Kasumi-1 (cell line): ENCODE measurements at regions not wholly inside any gene's neighbourhood (a gene's known extent, or its start where the extent isn't known, plus 50 kb on each side); places are given as distances from the start of the nearest gene placed in this dataset.

ENCODE experiments used
- DNase-seq, 2 experiments: peaks; one replicate each; lab custom pipeline; 2025; lab: John Stamatoyannopoulos, UW

DNA sequence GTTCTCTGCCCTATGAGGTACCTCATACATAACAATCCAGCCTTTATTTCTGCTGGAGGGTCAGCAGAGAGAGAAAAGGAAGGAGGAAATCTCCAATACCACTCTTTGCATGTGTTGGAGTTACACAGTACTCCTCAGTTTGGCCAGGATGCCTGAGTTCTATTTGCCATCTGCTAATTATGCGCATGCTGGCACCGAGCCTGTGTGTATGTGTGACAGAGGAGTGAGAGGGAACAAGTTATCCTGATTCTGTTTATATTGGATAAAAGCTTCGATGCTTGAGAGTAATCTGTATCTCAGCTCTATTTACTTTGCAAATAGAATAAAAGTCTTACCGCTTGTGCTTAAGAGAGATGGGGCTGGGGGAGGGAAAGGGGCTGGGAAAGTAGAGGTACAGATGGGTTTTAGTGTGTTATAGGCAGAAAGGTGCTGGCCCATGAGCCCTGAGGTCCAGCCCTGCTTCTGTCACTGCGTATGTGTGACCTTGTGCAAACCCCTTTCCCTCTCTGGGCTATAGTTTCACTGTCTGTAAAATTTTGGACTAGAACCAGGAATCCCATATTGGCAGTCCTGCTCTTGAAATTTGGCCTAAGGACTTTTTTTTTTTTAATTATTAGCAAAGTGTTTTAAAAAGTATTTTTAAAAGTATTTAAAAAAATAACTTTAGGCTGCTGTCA, 54.5 kb upstream of the PLXNA2 start:
- no peak for DNase-seq

DNA sequence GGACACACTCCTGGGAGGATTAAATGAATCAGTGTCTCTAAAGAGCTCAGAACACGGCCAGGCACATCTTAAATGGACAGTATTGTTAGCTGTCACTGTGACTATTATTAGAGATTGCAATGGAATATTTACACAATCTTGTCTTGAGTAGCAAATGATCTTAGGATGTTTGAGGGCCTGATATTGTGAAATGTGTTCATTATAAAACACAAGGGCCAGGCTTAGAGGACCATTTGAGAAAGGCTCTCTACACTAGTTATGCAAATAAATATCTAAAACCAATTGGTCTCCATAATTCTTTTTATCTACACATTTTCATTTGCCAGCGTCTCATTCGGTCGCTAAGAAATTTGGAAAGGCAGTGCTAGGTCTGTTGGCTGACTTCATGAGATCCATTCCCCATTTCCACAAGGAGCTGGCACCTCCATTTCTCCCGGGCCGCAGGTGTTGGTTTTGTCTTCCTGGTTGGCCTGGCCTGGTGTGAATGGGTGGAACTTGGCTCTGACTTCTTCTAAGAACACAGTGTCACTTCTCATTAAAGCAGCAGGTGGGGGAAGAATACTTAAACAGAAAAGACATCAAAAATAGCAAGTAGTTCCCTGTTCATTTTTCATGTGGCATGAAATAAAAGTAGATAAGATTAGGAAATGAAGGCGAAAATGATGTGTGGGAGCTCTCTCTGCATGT, 56.0 kb upstream of the PLXNA2 start:
- DNase-seq = no peak

DNA sequence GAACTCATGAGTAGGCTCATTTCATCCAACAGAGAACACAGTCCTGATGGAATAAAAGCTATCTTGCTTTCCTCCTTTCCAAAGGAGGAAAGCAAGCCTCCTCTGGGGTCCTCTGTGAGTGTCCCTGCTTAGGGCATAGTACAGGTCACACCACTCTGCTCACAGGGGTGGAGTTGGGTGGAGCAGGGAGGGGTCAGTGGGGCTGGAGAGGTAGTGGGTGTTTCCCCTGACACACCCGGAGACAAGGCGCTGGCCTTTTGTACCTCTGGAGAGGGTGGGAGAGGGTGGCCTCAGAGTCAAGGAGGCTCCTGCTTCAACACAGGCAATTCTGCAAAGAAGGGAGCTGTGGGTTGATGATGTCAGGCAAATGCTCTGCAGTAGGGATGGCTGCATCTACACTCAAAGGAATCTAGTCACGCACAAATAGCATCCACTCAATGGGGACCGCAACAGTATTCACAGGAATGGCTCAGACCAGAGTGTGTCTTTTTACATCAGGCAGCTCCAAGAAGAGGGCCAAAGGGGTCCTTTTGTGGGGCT, 58.6 kb upstream of the PLXNA2 start:
- DNase-seq = no peak

DNA sequence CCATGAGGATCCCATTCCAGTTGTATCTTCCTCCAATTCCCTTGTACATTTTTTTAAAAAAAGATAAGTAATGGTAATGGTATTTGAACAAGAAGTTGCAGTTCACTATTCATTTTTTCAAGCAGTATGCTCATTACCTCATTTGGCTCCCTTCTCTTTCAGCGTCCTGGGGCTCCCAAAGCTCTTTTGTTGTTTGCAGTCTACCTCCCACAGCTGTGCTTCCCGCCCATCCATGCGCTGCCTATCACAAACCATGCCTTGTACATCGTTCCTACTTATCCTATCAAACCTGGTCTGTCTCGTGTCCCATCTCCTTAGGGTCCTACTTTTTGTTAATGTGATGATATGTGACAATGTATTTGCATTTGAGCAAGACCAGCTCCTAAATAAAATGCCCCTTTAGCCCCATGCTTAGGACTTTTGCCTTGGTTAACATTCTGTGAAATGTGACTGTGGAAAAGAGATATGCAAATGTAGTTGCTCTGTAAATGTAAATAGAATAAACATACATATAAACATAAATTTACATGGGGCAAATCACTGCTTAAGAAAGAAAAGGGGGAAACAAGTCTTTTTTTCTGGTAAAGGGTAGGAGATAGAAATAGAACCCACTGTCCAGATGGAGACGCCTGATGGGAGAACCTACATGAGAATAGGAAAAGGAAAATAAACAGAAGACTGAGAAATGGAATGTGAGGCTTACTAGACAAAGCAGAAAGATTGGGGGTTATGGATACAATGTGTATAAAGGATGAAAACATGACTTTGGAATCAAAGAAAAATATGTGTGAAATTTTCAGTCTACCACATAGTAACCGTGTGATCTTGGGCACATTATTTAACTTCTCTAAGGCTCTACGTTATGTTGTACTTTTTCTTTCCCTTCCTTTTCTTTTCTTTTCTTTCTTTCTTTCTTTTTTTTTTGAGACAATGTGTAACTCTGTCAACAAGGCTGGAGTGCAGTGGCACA, 59.8 kb upstream of the PLXNA2 start:
- DNase-seq = no peak

DNA sequence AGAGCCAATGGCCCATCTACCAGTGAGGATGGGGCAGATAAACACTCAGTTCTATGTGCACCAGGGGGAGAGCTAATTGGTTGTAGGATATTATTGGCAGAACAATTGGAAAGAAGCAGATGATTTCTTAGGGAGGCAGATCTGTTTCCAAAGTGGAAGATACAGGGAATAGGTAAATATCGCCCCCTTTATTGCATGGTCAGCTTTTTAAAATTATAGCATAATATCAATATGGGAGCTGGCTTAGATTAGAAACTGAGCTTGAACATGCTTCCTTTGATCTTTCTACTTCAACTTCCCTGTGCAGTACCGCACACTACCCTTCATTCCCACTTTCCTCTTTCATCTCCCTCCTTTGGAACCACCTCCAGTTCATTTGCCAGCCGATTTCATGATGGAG, 64.0 kb upstream of the PLXNA2 start:
- DNase-seq = no peak

DNA sequence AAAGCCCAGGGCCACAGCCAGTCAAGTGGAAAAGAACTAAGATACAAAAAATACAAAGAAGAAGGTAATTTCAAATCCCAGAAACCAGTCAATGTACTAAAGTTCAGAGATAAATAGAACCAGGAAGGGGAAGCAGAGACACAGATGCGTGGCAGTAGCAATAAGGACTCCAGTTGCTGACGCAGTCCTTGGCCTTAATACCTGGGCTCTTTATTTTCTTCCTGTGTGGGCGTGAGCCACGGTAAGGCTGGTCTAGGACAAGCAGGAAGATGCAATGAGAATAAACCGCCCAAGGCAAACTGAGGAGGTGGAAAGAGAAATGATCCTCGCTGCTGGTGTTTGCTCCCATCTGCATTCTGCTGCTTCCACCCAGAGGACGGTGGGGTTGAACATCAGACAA, 65.6 kb upstream of the PLXNA2 start:
- no peak for DNase-seq

DNA sequence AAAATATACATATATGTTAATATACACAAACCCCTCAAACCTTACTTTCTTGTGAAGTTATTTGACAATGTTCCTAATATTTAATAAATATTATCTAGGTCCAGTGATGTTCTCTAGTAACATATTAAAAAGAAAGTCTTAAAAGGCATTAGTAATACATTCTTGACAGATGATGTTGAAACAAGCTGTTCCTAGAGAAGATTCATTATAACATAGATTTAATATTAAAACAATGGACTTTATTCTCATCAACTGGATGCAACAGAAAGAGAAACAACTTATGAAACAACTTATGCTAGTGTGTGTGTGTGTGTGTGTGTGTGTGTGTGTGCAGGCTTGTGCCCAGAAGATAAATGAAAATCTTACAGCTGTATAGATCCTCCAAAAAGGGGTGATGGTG, 68.5 kb upstream of the PLXNA2 start:
- DNase-seq = no peak

DNA sequence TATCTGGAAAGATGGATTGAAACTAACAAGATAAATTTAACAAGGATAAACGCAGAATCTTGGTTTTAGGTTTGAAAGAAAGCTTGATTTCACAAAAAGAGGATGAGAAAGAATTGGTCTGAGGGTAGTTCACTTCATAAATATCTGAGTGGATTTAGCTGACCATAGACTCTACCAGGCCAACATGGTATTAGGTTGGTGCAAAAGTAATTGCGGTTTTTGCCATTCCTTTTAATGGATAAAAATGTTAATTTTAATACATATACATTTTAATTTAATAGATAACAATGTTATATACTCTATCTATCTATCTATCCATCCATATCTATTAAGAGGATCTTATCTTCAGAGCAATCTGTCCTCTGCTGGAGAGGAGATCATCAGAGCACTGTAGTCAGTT, 70.2 kb upstream of the PLXNA2 start:
- DNase-seq = no peak

DNA sequence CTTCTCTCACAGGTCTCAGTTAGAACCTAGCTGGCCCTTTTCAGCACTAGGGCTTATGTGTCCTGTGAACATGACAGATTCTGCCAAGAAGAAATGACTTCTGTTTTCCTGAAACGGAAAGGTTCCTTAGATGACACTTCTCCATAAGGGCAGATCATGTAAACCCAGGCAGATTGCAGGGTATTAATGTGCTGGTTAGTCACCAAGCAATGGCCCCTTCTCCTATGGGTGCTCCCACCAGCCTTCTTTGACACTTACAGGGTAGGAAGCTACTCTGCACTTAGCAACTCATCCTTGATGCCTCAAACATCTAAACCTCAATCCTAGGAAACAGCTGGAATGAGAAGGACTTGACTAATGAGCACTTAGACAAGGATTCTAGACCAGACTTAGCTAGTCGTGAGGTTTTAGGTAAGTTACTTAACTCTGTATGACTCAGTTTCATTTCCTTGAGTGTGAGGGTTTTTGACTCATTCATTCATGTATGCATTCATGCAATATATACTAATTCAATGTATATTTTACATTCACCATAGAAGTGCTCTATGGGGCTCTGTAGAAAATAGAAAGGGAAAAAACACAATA, 74.1 kb upstream of the PLXNA2 start:
- no peak for DNase-seq

DNA sequence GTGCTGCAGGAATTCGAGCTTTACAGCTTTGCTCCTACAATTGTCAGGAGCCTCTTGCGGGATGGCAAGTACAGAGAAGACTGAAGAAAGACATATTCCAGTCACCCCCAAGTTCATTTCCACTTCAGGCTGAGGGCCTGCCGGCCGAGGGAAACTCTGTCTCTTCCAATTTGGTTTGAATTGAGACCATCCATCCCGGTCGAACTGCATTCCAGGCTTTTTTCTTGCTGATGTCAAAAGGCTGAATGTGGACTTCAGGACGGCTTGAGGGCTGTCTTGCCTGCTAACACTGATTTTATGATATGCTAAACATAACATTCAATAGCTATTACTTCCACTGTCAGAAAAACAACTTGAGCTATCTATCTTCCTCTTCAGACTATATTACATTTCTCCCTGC, 79.8 kb upstream of the PLXNA2 start:
- no peak for DNase-seq

DNA sequence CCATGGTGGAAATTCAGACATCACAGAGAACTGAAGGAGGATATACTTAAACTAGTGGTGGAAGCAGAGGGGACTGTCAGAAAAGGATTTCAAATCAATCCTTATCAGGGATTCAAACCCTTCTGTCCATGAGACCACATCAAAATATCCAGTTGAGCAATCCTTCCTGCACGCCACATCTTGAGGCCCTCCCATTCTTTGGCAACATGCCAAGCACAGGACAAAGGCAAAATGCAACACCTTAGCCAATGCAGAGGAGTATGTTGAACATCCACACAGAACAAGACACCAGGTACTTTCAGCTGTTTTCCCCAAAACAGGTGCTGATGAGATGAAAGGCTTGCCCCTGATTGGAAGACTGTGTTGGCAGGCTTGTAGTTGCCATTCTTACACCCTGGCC, 81.8 kb upstream of the PLXNA2 start:
- DNase-seq = no peak

DNA sequence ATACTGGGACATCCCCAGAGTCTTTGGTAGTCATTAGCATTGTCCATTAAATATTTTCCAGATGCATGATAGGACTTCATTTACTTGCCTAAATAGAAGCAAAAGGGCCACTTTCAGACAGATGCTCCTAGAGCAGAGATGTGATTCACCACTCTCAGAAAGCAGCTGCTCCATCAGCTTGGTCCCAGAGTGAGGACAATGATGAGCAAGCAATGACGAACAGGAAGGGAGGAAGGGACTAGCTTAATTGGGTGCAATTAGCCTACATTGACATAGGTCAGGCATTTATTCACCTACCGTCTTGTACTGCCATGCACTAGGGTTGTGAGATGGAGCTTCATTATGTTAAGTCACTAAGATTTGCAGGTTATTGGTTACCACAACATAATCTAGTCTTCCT, 85.1 kb upstream of the PLXNA2 start:
- no peak for DNase-seq

DNA sequence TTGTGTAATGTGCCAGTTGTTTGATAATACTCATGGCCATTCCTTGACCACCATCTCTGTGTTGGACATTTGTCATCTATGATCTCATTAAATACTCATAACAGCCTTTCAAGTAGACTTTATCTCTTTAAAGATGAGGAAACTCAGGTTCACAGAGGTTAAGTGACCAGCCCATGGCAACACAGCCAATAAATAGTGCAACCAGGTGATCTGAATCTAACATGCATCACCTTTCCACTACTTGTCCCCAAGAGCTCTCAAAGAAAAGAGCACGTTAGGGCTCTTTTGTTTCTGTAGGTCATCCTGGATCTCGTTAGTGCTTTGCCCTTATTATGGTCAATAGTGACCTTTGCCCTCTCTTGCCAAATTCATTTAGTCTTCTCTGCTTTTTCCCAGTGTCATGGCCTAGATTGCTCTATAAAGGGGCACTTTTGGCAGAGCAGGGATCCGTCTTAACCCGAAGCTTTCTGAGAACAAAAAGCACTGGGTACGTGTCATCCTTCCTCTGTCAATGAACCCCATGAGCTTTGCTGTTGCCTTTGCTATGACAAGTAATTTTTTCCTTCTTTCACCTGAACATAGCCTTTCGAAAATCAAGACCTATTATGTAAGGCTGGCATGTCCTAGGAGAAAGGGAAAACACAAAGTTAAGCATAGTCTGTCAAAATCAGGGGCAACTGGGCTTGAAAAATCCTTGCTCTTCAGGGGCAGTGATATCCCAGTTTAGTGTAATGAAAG, 88.0 kb upstream of the PLXNA2 start:
- DNase-seq = no peak

DNA sequence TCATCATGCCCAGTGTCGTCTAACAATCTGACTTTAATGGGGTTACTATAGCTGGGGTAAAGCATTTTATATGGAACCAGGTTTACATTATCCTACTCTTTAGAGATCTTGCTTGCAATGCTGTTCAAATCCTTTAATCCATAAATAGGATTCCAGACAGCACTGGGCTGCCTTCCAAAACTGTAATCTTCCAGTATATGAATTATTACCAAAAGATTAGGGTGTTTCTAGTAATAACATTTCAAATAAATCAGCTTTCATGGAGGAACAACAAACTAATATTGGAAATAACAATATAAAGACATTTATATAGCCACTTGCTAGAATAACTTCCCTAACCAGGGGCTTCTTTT, 88.6 kb upstream of the PLXNA2 start:
- DNase-seq = no peak

DNA sequence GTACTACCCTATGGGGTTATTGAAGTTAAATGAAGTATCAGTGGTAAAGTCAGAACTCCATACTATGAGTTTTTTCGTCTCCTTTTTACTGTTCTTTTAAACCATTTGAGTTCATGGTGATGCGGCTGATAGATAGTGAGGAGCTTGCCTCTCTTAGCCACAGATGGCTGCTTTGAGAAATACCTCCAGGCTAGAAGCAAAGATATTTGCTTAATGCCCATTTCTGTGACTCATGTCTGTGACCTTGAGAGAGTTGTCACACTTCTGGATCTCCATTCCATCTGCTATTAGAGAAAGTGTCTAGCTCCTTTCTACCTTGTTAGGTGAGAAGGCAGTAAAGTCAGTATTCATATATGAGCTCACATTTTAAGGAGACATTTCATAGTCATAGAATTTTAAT, 89.5 kb upstream of the PLXNA2 start:
- DNase-seq = no peak

DNA sequence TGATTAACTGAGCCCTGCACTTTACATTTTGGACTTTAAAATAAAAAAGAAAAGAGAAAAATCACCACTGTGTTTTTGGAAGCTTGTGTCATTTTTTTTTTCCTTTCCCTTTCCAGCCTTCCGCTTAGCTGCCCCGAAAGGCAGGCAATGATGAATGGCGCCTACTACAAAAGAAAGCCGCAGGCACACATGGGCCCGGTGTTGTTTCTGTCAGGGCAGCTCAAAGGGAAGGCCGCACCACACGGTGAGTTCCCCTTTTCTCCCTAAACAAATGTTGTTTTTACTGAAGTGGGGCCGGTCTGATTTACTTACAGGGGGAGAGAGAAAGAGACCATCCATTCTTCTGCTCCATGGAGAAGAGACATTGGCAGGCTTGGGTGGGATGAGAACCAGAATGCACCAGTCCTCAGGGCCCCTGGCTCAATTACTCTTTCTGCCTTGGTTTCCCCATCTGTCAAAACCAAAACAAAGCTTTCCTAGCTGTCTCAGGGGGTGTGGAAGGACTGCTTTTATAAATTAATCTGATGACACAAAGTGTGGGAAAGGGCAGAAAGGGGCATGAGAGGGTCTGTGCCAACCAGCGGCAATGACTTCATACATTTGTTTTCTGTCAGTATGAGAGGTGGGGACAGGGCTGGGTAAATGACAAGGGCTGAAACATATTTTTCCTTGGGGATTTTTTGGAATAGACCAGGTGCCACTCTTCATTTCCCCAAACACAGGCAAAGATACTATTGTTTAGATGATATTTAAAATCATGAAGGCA, 91.4 kb upstream of the PLXNA2 start:
- no peak for DNase-seq

DNA sequence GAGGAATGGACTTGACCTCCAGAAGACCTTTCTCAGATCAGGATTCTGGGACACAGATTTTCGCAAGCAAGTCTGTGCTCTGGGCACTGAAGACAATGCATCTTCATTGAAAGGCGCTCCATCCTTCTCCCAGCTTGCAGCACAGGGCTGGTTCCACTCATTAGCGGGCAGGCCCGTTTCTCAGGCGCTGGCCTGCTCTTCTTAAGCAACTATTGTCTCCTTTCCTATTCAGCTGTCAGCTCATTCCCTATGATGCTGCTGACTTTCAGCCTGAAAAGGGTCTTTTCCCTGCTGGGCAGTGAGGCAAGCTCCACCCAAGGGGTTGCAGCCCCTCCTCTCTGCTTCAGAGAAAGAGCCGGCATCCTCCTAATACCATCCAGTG, 91.9 kb upstream of the PLXNA2 start:
- DNase-seq = no peak

DNA sequence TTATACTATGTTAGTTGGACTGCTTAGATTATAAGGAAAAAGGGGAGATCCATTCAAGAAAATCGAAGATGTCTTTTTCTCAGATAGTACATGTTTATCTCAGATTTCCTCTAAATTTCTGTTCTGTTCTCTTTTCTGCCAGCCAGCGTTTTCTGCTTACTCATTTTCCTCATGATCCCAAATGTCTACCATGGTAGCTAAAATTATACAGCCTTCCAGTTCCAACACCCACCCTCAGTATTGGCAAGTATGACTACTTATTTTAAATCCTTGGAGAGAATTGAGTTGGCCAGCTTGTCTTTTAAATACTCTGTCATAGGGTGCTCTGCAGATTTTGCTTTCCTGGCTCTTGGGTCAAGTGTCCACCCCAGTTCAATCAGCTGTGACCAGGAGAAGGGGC, 95.7 kb upstream of the PLXNA2 start:
- no peak for DNase-seq

DNA sequence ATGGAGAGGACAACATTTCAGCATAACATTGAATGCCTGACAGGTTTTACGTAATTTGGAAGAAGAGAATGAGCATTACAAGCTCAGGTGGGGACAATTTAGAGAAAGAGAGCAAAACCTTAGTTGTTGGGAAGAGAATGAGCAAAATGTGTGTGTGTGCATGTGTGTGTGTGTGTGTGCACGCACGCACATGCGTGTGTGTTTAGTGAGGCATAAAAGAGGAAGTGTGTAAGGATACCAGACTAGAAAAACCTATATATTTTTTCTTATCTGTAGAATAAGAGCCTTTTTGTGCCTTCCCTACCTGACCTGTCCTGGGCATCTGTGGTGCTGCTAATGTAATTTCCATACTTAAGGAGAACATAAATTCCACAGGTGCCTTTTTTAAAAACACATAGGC, 99.0 kb upstream of the PLXNA2 start:
- peak in 1 of 2 experiments; percentile 1 for DNase-seq

DNA sequence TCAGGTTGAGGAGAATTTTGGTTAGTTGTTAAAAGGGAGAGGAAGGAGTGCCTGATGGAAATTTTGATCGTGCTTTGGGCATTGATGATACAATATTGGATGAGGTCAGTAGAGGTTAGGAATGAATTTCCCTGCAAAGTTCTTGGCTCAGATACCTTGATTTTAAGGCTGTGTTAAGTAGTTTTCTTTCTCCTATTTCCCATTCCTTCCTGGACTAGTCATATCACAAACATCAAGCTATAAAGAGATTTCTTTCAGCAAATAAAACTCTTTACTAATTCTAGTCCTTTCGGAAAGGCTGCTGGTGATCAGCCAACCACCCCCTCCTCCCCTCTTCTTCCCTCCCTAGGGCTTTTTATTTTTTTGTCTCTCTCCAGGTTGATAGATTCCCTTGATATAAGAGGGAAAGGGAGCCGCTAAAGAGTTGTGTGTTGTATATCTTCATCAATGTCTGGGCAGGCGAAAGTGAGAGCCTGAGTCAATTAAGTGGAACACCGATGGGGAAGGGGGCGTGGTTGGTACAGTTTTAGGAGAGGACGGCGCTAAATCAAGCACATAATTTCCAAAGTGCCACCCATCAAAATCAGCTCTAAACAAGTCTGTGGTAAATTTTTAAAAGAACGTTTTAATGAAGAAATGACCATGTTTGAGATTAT, 100.1 kb upstream of the PLXNA2 start:
- no peak for DNase-seq
